Lower leg skin (tissue), 3 donors: ENCODE measurements at regions not wholly inside any gene's neighbourhood (a gene's known extent, or its start where the extent isn't known, plus 50 kb on each side); places are given as distances from the start of the nearest gene placed in this dataset.

ENCODE experiments used
- CTCF ChIP-seq, 3 donors: fragments of 450-650 bp; IDR thresholded peaks; one replicate each; pipeline ENCODE4 v1.5.1; 2016; ENCODE audit warnings: antibody characterized with exemption in 3 of 3, mild to moderate bottlenecking in 3 of 3, moderate library complexity in 2 of 3
- POLR2A ChIP-seq, 2 donors: fragments of 450-650 bp; IDR thresholded peaks; one replicate each; pipeline ENCODE4 v1.6.1; 2016 to 2017; ENCODE audit warnings: antibody characterized with exemption in 2 of 2, mild to moderate bottlenecking in 1 of 2, moderate library complexity in 1 of 2

GRCh38 chr1:80961464-80962190 lies 839.1 kb upstream of the ADGRL2 start:
- TF ChIP-seq CTCF (IDR thresholded peaks at IDR 0.05): no peak
- TF ChIP-seq POLR2A (IDR thresholded peaks at IDR 0.05): no peak
